ENCODE measurements at regions not wholly inside any gene's neighbourhood (a gene's known extent, or its start where the extent isn't known, plus 50 kb on each side); places are given as distances from the start of the nearest gene placed in this dataset.

DNA sequence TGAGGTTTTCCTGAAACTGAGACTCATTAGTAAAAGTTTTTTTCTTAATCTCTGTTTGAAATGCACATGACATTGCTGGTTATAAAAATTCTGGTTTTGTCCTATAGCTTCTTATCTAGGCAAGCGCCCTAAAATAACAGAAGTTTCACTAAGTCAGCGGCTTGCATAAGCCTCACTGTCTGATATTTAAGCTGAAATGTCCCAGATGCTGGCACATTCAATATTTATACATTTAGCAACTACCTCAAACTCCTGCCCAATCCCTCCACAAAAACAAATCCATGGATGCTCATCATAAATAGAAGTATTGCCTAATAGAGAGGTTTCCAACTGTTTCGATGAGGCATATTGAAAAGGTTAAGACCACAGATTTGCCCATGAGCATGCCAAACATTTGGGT lies 83.1 kb upstream of the EGR2 start:
- H3K4me3 ChIP-seq (ENCODE audit: low read length in 3 of 3): no peak overlapping the region
- no peak overlapping the region for H3K9ac ChIP-seq (ENCODE audit: low read depth in 1 of 3, low read length in 3 of 3)
- no peaks in the 10 kb centered on the region for H3K9me3 ChIP-seq (ENCODE audit: control insufficient read depth in 3 of 3, low read length in 3 of 3)
- no peaks in the 10 kb centered on the region for H3K27me3 ChIP-seq (ENCODE audit: control insufficient read depth in 3 of 3, insufficient read depth in 3 of 3, low read length in 3 of 3)
- H3K27ac ChIP-seq (ENCODE audit: low read depth, low read length): no peak overlapping the region
- H3K4me1 ChIP-seq (ENCODE audit: control insufficient read depth in 3 of 3, insufficient read depth in 3 of 3, low read length in 3 of 3): no peaks in the 10 kb centered on the region
- H3K36me3 ChIP-seq (ENCODE audit: control insufficient read depth in 3 of 3, insufficient read depth in 3 of 3, low read length in 3 of 3): no peaks in the 10 kb centered on the region

DNA sequence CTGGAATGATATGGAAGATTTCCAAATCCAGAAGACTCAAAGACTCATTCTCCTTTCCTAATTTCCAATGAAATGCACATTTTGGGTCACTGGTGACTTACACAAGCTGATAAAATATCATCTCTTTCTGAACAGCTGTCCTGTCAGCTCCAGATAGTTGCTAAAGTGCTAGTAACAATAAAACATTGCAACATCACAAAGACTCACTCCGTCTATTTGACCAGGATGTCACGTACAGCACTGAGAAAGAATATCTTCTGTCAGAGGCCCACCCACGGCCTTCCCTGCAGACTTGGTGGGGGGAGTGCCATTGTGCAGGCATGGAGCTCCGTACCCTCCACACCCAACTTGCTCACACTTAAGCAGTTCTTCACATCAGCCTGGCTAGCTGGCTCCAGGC lies 78.9 kb upstream of the EGR2 start:
- Histone ChIP-seq H3K9ac (ENCODE audit: low read depth in 1 of 3, low read length in 3 of 3) (no peak overlapping the region), H3K27me3 (ENCODE audit: control insufficient read depth in 3 of 3, insufficient read depth in 3 of 3, low read length in 3 of 3) (no peaks in the 10 kb centered on the region), H3K27ac (ENCODE audit: low read depth, low read length) (no peak overlapping the region)

DNA sequence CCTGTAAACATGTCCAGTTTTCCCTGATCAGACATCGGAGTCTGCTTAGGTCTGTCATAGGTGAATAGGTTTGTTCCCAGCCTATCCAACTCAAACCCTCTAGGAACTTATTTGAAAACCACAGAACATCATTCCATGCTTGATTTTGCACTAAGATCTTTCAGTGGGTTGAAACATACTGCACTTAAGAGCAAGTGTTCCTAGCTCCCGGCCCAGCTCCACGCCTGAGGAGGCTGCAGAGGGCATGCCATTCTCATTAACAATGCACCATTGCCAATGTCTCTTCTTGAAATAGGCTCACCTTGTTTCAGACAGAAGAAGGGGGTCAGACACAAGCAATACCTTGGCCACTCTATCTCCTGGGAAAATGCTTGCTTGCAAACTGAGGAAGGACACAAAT lies 78.0 kb upstream of the EGR2 start:
- no peak overlapping the region for H3K4me3 ChIP-seq (ENCODE audit: low read length in 3 of 3)
- H3K4me1 ChIP-seq (ENCODE audit: control insufficient read depth in 3 of 3, insufficient read depth in 3 of 3, low read length in 3 of 3): no peaks in the 10 kb centered on the region
- no peaks in the 10 kb centered on the region for H3K9me3 ChIP-seq (ENCODE audit: control insufficient read depth in 3 of 3, low read length in 3 of 3)
- H3K36me3 ChIP-seq (ENCODE audit: control insufficient read depth in 3 of 3, insufficient read depth in 3 of 3, low read length in 3 of 3): no peaks in the 10 kb centered on the region
- H3K27ac ChIP-seq (ENCODE audit: low read depth, low read length): no peak overlapping the region
- H3K27me3 ChIP-seq (ENCODE audit: control insufficient read depth in 3 of 3, insufficient read depth in 3 of 3, low read length in 3 of 3): no peaks in the 10 kb centered on the region
- no peak overlapping the region for H3K9ac ChIP-seq (ENCODE audit: low read depth in 1 of 3, low read length in 3 of 3)

More for the DNA sequence above, 78.9 kb upstream of the EGR2 start:
- no peaks in the 10 kb centered on the region for H3K4me1 ChIP-seq (ENCODE audit: control insufficient read depth in 3 of 3, insufficient read depth in 3 of 3, low read length in 3 of 3)
- H3K9me3 ChIP-seq (ENCODE audit: control insufficient read depth in 3 of 3, low read length in 3 of 3): no peaks in the 10 kb centered on the region
- H3K4me3 ChIP-seq (ENCODE audit: low read length in 3 of 3): no peak overlapping the region
- no peaks in the 10 kb centered on the region for H3K36me3 ChIP-seq (ENCODE audit: control insufficient read depth in 3 of 3, insufficient read depth in 3 of 3, low read length in 3 of 3)

DNA sequence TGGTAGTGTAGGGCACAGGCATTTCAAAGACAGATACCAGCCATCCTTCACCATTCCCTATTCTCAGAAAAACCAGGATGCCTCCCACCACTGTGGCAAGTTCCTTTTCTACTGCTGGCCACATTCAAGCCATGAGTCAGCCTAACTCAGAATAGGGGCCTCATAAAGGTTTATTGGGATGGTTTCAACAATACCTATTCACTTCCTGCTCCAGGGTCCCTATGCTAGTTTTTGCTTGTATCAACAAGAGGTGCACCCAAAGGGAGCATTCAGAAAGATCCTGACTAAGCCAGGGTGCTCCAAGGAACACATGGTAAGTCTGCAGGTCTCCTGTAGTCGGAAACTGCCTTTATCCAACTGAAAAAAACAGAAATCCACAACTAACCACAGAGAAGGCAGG lies 76.9 kb upstream of the EGR2 start:
- Histone ChIP-seq H3K4me3 (ENCODE audit: low read length in 3 of 3) (no peak overlapping the region), H3K4me1 (ENCODE audit: control insufficient read depth in 3 of 3, insufficient read depth in 3 of 3, low read length in 3 of 3) (no peaks in the 10 kb centered on the region), H3K9me3 (ENCODE audit: control insufficient read depth in 3 of 3, low read length in 3 of 3) (no peaks in the 10 kb centered on the region), H3K36me3 (ENCODE audit: control insufficient read depth in 3 of 3, insufficient read depth in 3 of 3, low read length in 3 of 3) (no peaks in the 10 kb centered on the region), H3K9ac (ENCODE audit: low read depth in 1 of 3, low read length in 3 of 3) (no peak overlapping the region), H3K27me3 (ENCODE audit: control insufficient read depth in 3 of 3, insufficient read depth in 3 of 3, low read length in 3 of 3) (no peaks in the 10 kb centered on the region), H3K27ac (ENCODE audit: low read depth, low read length) (no peak overlapping the region)

DNA sequence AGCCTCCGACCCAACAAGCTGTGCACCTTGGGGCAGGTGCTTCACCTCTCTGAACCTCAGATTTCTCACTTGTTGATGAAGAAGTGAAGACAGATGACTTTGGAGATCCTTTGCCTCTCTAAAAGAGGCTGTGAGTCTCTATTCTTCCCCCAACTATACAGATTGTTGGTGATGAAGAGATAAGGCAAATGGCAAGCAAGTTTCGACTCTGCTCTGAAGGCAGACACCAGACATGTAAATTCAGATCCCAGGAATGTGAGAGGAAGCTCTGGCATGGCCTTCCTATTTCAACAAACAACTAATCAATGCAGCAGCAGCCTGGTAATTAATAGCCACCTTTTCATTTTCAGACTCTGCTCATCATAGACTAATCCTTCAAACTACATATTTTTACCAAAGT lies 74.2 kb upstream of the EGR2 start:
- no peak overlapping the region for H3K4me3 ChIP-seq (ENCODE audit: low read length in 3 of 3)

DNA sequence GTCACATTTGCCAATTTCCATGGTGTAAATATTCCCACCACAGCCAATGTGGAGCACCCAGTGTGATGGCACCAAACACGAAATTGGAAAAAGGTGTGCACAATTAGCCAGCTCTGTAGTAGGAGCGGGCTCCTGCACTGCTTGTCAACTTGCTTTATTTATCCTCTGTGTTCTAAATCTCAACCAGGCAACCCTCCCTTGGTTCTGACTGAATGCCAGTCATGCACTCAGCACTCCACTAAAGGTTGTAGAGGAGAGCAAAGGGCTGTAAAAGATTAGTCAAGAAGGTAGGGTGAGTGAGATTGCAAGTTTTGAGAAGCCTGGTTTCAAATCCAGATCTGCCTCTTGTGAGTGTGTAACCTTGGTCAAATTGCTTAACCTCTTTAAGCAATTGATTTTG lies 71.5 kb upstream of the EGR2 start:
- Histone ChIP-seq H3K4me3 (ENCODE audit: low read length in 3 of 3) (no peak overlapping the region), H3K36me3 (ENCODE audit: control insufficient read depth in 3 of 3, insufficient read depth in 3 of 3, low read length in 3 of 3) (no peaks in the 10 kb centered on the region), H3K9ac (ENCODE audit: low read depth in 1 of 3, low read length in 3 of 3) (no peak overlapping the region), H3K27ac (ENCODE audit: low read depth, low read length) (no peak overlapping the region), H3K4me1 (ENCODE audit: control insufficient read depth in 3 of 3, insufficient read depth in 3 of 3, low read length in 3 of 3) (no peaks in the 10 kb centered on the region), H3K27me3 (ENCODE audit: control insufficient read depth in 3 of 3, insufficient read depth in 3 of 3, low read length in 3 of 3) (peaks cover 0 to 11% (median 0%) of the 10 kb centered on the region in 3 donors), H3K9me3 (ENCODE audit: control insufficient read depth in 3 of 3, low read length in 3 of 3) (peaks cover 0 to 6% (median 0%) of the 10 kb centered on the region in 3 donors)

More for the DNA sequence above, 74.2 kb upstream of the EGR2 start:
- Histone ChIP-seq H3K36me3 (ENCODE audit: control insufficient read depth in 3 of 3, insufficient read depth in 3 of 3, low read length in 3 of 3) (no peaks in the 10 kb centered on the region), H3K9ac (ENCODE audit: low read depth in 1 of 3, low read length in 3 of 3) (no peak overlapping the region), H3K27me3 (ENCODE audit: control insufficient read depth in 3 of 3, insufficient read depth in 3 of 3, low read length in 3 of 3) (peaks cover 0 to 7% (median 0%) of the 10 kb centered on the region in 3 donors), H3K4me1 (ENCODE audit: control insufficient read depth in 3 of 3, insufficient read depth in 3 of 3, low read length in 3 of 3) (no peaks in the 10 kb centered on the region), H3K27ac (ENCODE audit: low read depth, low read length) (no peak overlapping the region), H3K9me3 (ENCODE audit: control insufficient read depth in 3 of 3, low read length in 3 of 3) (peaks cover 0 to 6% (median 0%) of the 10 kb centered on the region in 3 donors)

DNA sequence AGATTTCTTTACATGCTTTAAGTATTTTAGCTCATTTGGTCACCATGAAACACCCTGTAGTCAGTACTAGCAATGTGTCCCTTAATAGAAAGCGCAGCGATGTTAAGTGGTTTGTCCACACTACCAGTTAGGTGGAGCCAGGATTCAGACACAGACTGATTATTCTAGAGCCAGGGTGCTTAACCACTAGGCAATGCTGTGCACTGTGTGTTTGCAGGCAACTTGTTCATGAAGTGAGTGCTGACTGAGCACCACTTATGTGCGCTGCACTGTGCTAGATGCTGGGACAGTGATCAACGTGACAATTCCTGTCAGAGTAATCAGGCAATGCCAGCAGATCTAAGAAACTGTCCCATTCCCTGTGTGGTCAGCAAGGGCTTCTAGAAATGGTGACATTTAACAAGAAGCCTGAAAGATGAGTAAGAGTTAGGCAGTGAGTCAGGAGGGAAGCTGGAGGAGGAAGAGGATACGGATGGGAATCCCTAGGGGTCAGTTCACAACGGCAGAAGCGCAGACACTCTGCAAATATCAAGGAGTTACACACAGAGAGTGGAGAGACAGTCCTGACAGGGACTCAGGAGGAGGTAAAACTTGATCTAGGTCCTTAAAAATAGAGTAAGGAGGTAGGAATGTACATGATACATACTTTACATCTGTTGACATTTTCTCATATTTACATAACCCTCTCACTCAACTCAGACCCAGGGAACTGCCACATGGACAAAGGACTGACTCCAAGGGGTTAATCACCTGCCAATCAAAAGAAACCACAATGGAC lies 69.7 kb upstream of the EGR2 start:
- Histone ChIP-seq H3K27ac (ENCODE audit: low read depth, low read length) (no peak overlapping the region), H3K9ac (ENCODE audit: low read depth in 1 of 3, low read length in 3 of 3) (no peak overlapping the region), H3K4me1 (ENCODE audit: control insufficient read depth in 3 of 3, insufficient read depth in 3 of 3, low read length in 3 of 3) (no peaks in the 10 kb centered on the region), H3K9me3 (ENCODE audit: control insufficient read depth in 3 of 3, low read length in 3 of 3) (peaks cover 0 to 6% (median 0%) of the 10 kb centered on the region in 3 donors), H3K27me3 (ENCODE audit: control insufficient read depth in 3 of 3, insufficient read depth in 3 of 3, low read length in 3 of 3) (peaks cover 0 to 13% (median 0%) of the 10 kb centered on the region in 3 donors), H3K4me3 (ENCODE audit: low read length in 3 of 3) (no peak overlapping the region), H3K36me3 (ENCODE audit: control insufficient read depth in 3 of 3, insufficient read depth in 3 of 3, low read length in 3 of 3) (no peaks in the 10 kb centered on the region)

DNA sequence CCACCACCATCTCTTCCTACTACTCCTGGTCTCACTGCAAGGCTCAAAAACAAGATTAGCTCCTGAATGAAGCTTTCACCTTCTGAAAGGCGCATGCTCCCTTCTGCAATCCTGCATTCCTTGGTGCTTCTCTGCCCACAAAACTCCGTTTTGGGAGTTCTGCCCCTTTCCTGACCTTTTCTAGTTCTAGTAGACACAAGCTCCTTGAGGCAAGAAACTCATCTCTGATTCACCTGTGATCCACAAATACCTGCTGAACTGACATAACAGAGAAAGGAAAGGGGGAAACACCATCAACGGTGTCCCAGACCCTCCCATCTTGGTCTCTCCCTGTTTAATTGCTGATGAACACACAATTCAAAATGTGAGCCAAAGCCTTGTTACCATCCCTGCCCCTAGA lies 64.0 kb upstream of the EGR2 start:
- Histone ChIP-seq H3K4me1 (ENCODE audit: control insufficient read depth in 3 of 3, insufficient read depth in 3 of 3, low read length in 3 of 3) (no peaks in the 10 kb centered on the region), H3K9ac (ENCODE audit: low read depth in 1 of 3, low read length in 3 of 3) (no peak overlapping the region), H3K9me3 (ENCODE audit: control insufficient read depth in 3 of 3, low read length in 3 of 3) (no peaks in the 10 kb centered on the region), H3K27me3 (ENCODE audit: control insufficient read depth in 3 of 3, insufficient read depth in 3 of 3, low read length in 3 of 3) (peaks cover 0 to 15% (median 0%) of the 10 kb centered on the region in 3 donors), H3K27ac (ENCODE audit: low read depth, low read length) (no peak overlapping the region), H3K4me3 (ENCODE audit: low read length in 3 of 3) (no peak overlapping the region), H3K36me3 (ENCODE audit: control insufficient read depth in 3 of 3, insufficient read depth in 3 of 3, low read length in 3 of 3) (no peaks in the 10 kb centered on the region)

DNA sequence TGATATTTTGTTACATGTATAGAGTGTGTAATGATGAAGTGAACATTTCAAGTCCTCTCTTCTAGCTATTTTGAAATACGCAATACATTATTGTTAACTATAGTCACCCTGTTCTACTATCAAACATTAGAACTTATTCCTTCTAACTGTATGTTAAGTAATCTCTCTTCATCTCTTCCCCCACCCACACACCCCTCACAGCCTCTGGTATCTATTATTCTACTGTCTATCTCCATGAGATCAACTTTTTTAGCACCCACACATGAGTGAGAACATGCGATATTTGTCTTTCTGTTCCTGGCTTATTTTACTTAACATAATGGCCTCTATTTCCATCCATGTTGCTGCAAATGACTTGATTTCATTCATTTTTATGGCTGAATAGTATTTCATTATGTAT lies 57.7 kb upstream of the EGR2 start:
- Histone ChIP-seq H3K4me1 (ENCODE audit: control insufficient read depth in 3 of 3, insufficient read depth in 3 of 3, low read length in 3 of 3) (no peaks in the 10 kb centered on the region), H3K27ac (ENCODE audit: low read depth, low read length) (no peak overlapping the region), H3K9ac (ENCODE audit: low read depth in 1 of 3, low read length in 3 of 3) (no peak overlapping the region), H3K27me3 (ENCODE audit: control insufficient read depth in 3 of 3, insufficient read depth in 3 of 3, low read length in 3 of 3) (peaks cover 0 to 3% (median 0%) of the 10 kb centered on the region in 3 donors), H3K36me3 (ENCODE audit: control insufficient read depth in 3 of 3, insufficient read depth in 3 of 3, low read length in 3 of 3) (no peaks in the 10 kb centered on the region), H3K4me3 (ENCODE audit: low read length in 3 of 3) (no peak overlapping the region), H3K9me3 (ENCODE audit: control insufficient read depth in 3 of 3, low read length in 3 of 3) (no peaks in the 10 kb centered on the region)

DNA sequence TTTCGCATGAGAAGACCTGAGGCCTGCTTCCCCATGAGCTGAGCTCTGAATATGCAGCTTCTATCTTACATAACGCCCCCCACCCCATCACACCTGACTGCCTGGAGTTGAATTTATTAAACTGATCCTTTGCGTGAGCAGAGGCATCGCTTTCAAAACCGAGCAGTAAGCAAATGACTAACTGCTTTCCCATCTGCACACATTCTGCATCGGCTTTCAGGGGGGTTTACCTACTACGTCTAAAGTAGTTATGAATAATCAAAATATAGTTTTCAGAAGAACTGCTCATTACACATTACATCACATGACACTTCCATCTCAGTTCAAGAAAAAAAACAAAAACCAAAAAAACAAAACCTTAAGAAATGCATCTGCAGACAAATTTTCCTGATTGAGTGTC lies 54.7 kb upstream of the EGR2 start:
- Histone ChIP-seq H3K27ac (ENCODE audit: low read depth, low read length) (no peak overlapping the region), H3K4me3 (ENCODE audit: low read length in 3 of 3) (no peak overlapping the region), H3K9me3 (ENCODE audit: control insufficient read depth in 3 of 3, low read length in 3 of 3) (no peaks in the 10 kb centered on the region), H3K27me3 (ENCODE audit: control insufficient read depth in 3 of 3, insufficient read depth in 3 of 3, low read length in 3 of 3) (no peaks in the 10 kb centered on the region), H3K4me1 (ENCODE audit: control insufficient read depth in 3 of 3, insufficient read depth in 3 of 3, low read length in 3 of 3) (no peaks in the 10 kb centered on the region), H3K36me3 (ENCODE audit: control insufficient read depth in 3 of 3, insufficient read depth in 3 of 3, low read length in 3 of 3) (no peaks in the 10 kb centered on the region), H3K9ac (ENCODE audit: low read depth in 1 of 3, low read length in 3 of 3) (no peak overlapping the region)
